Calu3 (cell line): ENCODE measurements at regions not wholly inside any gene's neighbourhood (a gene's known extent, or its start where the extent isn't known, plus 50 kb on each side); places are given as distances from the start of the nearest gene placed in this dataset.

ENCODE experiments used
- BruUV-seq: library from RNA; stranded (reverse); fragments of 400-500 nt; replicated peaks from 2 replicates; lab custom pipeline; 2021; lab: Mats Ljungman, UMichigan
- CTCF ChIA-PET: fragments of 300-600 bp; sonication (Branson Sonifier 250); formaldehyde crosslinking; loops from one replicate; lab custom pipeline; 2022; ENCODE audit warnings: antibody characterized with exemption; lab: Charles Lee
- DNase-seq: peaks from one replicate; pipeline ENCODE4 v3.0.0; 2022
- H3K27ac Mint-ChIP-seq: one replicate; pipeline ENCODE4 v1.8.0; 2022; ENCODE audit warnings: mixed read lengths; ENCODE audit not compliant: unreplicated experiment
- H3K27me3 Mint-ChIP-seq: one replicate; pipeline ENCODE4 v1.8.0; 2022; ENCODE audit warnings: mixed read lengths; ENCODE audit not compliant: unreplicated experiment
- H3K36me3 Mint-ChIP-seq: one replicate; pipeline ENCODE4 v1.8.0; 2022; ENCODE audit warnings: mild to moderate bottlenecking, moderate library complexity, mixed read lengths; ENCODE audit not compliant: insufficient read depth, unreplicated experiment
- H3K4me1 Mint-ChIP-seq: one replicate; pipeline ENCODE4 v1.8.0; 2022; ENCODE audit warnings: mild to moderate bottlenecking, low read depth, mixed read lengths; ENCODE audit not compliant: unreplicated experiment
- H3K4me3 Mint-ChIP-seq: one replicate; pipeline ENCODE4 v1.8.0; 2022; ENCODE audit warnings: mild to moderate bottlenecking, low read depth, moderate library complexity, mixed read lengths; ENCODE audit not compliant: unreplicated experiment
- H3K9me3 Mint-ChIP-seq: one replicate; pipeline ENCODE4 v1.8.0; 2022; ENCODE audit warnings: low read depth, mixed read lengths; ENCODE audit not compliant: unreplicated experiment
- intact Hi-C: fragments of 100-400 bp; cut with micrococcal nuclease; formaldehyde crosslinking; loops from one replicate; pipeline ENCODE4 v1.10.0; 2022; ENCODE audit not compliant: unreplicated experiment
- TF ChIP-seq, protein P1 (sequence below): fragments of 200-600 bp; IDR thresholded peaks from one replicate; pipeline ENCODE4 v1.8.0; 2022; ENCODE audit warnings: antibody characterized with exemption; ENCODE audit not compliant: unreplicated experiment

DNA sequence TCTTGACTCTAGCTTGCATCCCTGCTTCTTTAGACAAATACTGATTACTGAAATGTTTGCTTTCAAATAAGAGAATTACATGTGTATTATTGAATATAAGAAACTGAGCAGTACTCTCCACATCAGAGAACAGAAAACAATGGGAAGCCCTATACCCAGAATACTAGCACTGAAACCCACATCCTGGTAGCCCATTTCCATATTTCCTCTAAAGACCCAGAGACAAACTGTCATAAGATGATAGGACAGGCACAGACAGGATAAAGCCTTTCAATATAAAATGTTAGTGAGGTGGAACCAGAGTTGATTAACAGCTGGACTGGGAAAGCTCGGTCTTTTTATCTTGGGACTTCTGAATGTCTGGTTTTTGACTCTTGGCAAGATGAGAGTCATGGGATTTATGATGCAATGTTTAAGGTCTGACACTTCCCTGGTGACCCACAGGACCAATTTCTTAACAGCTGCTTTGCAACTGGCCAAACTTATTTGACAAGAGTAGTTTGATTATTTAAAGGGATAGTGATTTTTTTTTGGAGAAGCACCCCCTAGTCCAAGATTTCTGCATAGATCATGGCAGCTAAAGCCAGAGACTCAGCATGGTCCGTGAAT lies 166.9 kb upstream of the ATXN7L3B start:
- Mint-ChIP-seq H3K36me3 (no peaks in the 10 kb centered on the region), H3K4me3 (no peak overlapping the region), H3K4me1 (no peaks in the 10 kb centered on the region), H3K27ac (no peak overlapping the region), H3K27me3 (no peaks in the 10 kb centered on the region), H3K9me3 (peaks cover 3% of the 10 kb centered on the region)
- DNase-seq = no peak
- intact Hi-C loops = no loop called here
- TF ChIP-seq, protein P1, sequence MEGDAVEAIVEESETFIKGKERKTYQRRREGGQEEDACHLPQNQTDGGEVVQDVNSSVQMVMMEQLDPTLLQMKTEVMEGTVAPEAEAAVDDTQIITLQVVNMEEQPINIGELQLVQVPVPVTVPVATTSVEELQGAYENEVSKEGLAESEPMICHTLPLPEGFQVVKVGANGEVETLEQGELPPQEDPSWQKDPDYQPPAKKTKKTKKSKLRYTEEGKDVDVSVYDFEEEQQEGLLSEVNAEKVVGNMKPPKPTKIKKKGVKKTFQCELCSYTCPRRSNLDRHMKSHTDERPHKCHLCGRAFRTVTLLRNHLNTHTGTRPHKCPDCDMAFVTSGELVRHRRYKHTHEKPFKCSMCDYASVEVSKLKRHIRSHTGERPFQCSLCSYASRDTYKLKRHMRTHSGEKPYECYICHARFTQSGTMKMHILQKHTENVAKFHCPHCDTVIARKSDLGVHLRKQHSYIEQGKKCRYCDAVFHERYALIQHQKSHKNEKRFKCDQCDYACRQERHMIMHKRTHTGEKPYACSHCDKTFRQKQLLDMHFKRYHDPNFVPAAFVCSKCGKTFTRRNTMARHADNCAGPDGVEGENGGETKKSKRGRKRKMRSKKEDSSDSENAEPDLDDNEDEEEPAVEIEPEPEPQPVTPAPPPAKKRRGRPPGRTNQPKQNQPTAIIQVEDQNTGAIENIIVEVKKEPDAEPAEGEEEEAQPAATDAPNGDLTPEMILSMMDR = no peak
- CTCF ChIA-PET = no interaction called here
- no TSS peak for BruUV-seq

DNA sequence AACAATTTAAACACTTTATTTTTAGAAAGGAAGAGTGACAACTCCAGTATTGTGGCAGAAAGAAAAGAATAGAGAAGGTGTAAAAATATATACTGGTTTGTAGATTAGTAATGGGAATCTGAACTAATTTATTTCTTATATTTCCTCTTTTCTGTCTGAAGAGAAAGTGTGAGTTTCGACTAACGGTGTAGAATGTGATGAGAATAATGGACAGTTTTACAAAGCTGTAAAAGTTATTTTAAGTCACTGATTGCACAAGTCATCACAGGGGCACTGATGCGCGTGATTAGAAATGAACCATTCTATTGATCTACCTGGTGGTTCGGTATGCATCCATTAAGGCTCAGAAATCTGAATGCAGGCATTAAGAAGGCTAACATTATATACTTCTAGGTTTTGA lies 158.5 kb upstream of the ATXN7L3B start:
- Mint-ChIP-seq H3K9me3 (peaks cover 8% of the 10 kb centered on the region), H3K4me3 (no peak overlapping the region), H3K4me1 (no peaks in the 10 kb centered on the region), H3K36me3 (no peaks in the 10 kb centered on the region), H3K27ac (no peak overlapping the region), H3K27me3 (no peaks in the 10 kb centered on the region)
- CTCF ChIA-PET = no interaction called here
- TF ChIP-seq, protein P1 = no peak
- intact Hi-C loops = no loop called here
- no TSS peak for BruUV-seq
- DNase-seq = no peak

DNA sequence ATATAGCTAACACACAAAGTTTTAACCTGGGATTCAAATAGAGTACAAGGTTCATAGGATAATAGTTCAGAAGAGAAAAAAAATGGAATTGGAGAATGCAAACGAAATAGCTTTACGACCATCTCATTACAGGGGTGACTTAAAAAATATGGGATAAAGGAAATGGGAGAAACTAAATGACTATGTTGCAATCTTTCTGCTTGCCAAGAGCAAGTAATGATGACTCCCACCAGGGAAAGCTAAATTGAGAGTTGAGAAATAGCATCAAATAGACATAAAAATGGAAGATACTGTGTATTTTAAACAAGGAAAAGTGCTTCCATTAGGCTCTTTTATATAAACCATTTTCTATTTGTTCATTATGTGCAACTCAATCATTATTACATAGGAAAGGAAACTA lies 155.7 kb upstream of the ATXN7L3B start:
- TF ChIP-seq, protein P1 = no peak
- Mint-ChIP-seq H3K9me3 (peaks cover 5% of the 10 kb centered on the region), H3K27me3 (no peaks in the 10 kb centered on the region), H3K4me1 (no peaks in the 10 kb centered on the region), H3K36me3 (no peaks in the 10 kb centered on the region), H3K27ac (no peak overlapping the region), H3K4me3 (no peak overlapping the region)
- CTCF ChIA-PET = no interaction called here
- no TSS peak for BruUV-seq
- intact Hi-C loops = no loop called here
- no peak for DNase-seq

DNA sequence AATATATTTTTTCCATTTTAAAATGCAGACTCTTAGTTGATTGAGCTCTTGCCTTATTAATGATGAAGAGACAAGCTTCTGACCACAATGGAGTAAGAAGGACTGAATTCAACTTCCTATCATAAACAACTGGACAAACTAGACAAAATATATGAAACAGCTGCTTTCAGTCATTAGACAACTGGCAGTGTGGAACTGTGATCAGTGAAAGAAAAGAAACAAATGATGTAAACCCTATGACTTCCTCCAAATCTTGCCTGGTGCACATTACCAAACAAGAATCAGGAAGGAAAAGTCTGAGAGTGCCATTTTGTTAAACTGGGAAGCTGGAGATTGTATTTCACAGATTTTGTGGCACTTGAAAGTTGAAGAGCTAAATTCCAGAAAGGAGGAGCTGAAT lies 154.7 kb upstream of the ATXN7L3B start:
- no peak for DNase-seq
- intact Hi-C loops = no loop called here
- Mint-ChIP-seq H3K36me3 (no peaks in the 10 kb centered on the region), H3K27me3 (no peaks in the 10 kb centered on the region), H3K4me3 (no peak overlapping the region), H3K9me3 (peaks cover 5% of the 10 kb centered on the region), H3K27ac (no peak overlapping the region), H3K4me1 (no peaks in the 10 kb centered on the region)
- CTCF ChIA-PET = no interaction called here
- no TSS peak for BruUV-seq
- TF ChIP-seq, protein P1 = no peak
